ENCODE measurements at regions not wholly inside any gene's neighbourhood (a gene's known extent, or its start where the extent isn't known, plus 50 kb on each side); places are given as distances from the start of the nearest gene placed in this dataset.

- TF ChIP-seq POLR2A (IDR thresholded peaks at IDR 0.05) (no peak), CTCF (IDR thresholded peaks at IDR 0.05) (no peak)
- no peaks in the 10 kb centered on the region for H3K4me1 ChIP-seq
- WGBS, 2 donors, result 45 to 53% methylated on average over 10 of the region's 10 CpGs
- no peak for DNase-seq
- no peak overlapping the region for H3K27ac ChIP-seq
- no peak overlapping the region for H3K4me3 ChIP-seq (replicated peaks in 1 of 3)
- H3K27me3 ChIP-seq, result no peaks in the 10 kb centered on the region
- H3K9me3 ChIP-seq, result no peaks in the 10 kb centered on the region
- H3K36me3 ChIP-seq, result no peaks in the 10 kb centered on the region
- intact Hi-C loops (cut with DNase I), result loop anchor here (10.0 kb wide), 1 partner anchor 114 kb away; no protein-coding TSS in a partner anchor
These were observed 174.6 kb downstream of the HAUS1 start for GRCh38 chr18:46278481-46279465.

DNA sequence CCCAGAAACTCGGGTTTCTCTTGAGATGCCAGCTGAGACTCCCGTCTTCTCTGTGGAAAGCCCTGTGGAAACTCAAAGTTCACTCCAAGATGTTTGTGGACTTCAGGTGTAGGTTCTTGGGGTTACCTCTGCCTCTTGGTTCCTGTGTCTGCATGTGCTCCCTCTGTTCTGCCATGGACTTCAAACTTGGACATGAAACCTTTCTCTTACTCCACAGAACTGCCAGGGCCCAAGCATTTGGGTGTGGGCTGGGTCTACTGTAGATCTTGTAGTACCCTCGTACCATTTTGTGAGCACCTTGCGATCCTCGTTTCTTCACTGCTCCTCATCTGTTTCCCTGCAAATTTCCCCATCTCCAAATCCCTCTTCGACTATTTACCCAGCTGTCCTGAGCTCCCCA, 175.5 kb downstream of the HAUS1 start:
- no peak for DNase-seq
- 89 to 94% methylated on average over 6 of the region's 6 CpGs for whole genome bisulfite sequencing, 2 donors
- intact Hi-C loops (cut with DNase I), result loop anchor here (5.0 to 10.0 kb wide), 2 partner anchors 115 to 378 kb away; partner anchors contain the start of gene LOXHD1
- no peaks in the 10 kb centered on the region for H3K36me3 ChIP-seq
- H3K27me3 ChIP-seq, result no peaks in the 10 kb centered on the region
- no peak overlapping the region for H3K27ac ChIP-seq
- no peak overlapping the region for H3K4me3 ChIP-seq (replicated peaks in 1 of 3)
- TF ChIP-seq POLR2A (IDR thresholded peaks at IDR 0.05), result no peak
- no peak for TF ChIP-seq CTCF (IDR thresholded peaks at IDR 0.05)
- H3K4me1 ChIP-seq, result no peaks in the 10 kb centered on the region
- H3K9me3 ChIP-seq, result no peaks in the 10 kb centered on the region

GRCh38 chr18:46281185-46282176, 177.3 kb downstream of the HAUS1 start:
- peak; percentile 85 to 94 (median 92) for TF ChIP-seq CTCF (IDR thresholded peaks at IDR 0.05)
- no peak for TF ChIP-seq POLR2A (IDR thresholded peaks at IDR 0.05)
- Histone ChIP-seq H3K4me1 (no peaks in the 10 kb centered on the region), H3K4me3 (replicated peaks in 1 of 3) (no peak overlapping the region), H3K27me3 (no peaks in the 10 kb centered on the region), H3K27ac (no peak overlapping the region), H3K9me3 (no peaks in the 10 kb centered on the region), H3K36me3 (no peaks in the 10 kb centered on the region)
- WGBS, 2 donors, result 53 to 55% methylated on average over 15 of the region's 15 CpGs
- intact Hi-C loops (cut with DNase I), result loop anchor here (2.0 to 5.0 kb wide), 2 partner anchors 203 to 376 kb away; partner anchors contain the start of gene LOXHD1
- DNase-seq, result peak; percentile 78

GRCh38 chr18:46282177-46282570, 178.0 kb downstream of the HAUS1 start:
- DNase-seq, result no peak
- H3K4me1 ChIP-seq, result no peaks in the 10 kb centered on the region
- no peaks in the 10 kb centered on the region for H3K27me3 ChIP-seq
- intact Hi-C loops (cut with DNase I), result loop anchor here (2.0 to 5.0 kb wide), 2 partner anchors 203 to 375 kb away; partner anchors contain the start of gene LOXHD1
- 97% methylated on average over 7 of the region's 7 CpGs for WGBS, 2 donors
- no peak overlapping the region for H3K4me3 ChIP-seq (replicated peaks in 1 of 3)
- H3K36me3 ChIP-seq, result no peaks in the 10 kb centered on the region
- H3K27ac ChIP-seq, result no peak overlapping the region
- TF ChIP-seq POLR2A (IDR thresholded peaks at IDR 0.05) (no peak), CTCF (IDR thresholded peaks at IDR 0.05) (no peak)
- no peaks in the 10 kb centered on the region for H3K9me3 ChIP-seq

Measured in thyroid gland (tissue), 4 donors.